Retinal pigment epithelial cell (primary cell): ENCODE measurements at regions not wholly inside any gene's neighbourhood (a gene's known extent, or its start where the extent isn't known, plus 50 kb on each side); places are given as distances from the start of the nearest gene placed in this dataset.
A peak's percentile ranks its signal among the peaks of the same experiment; 100 is the strongest.

Experiments
- DNase-seq: peaks from one replicate; pipeline ENCODE4 v3.0.0-alpha.2; 2010; ENCODE audit warnings: low read depth
- H3K4me3 ChIP-seq: 2 replicates; pipeline ENCODE4 v1.5.1; 2011; ENCODE audit warnings: mild to moderate bottlenecking, low read length, control low read depth, moderate library complexity
- CTCF ChIP-seq: conservative IDR thresholded peaks from 2 replicates; pipeline ENCODE4 v1.5.1; 2011; ENCODE audit warnings: low read depth, low read length, control low read depth, inconsistent platforms

DNA sequence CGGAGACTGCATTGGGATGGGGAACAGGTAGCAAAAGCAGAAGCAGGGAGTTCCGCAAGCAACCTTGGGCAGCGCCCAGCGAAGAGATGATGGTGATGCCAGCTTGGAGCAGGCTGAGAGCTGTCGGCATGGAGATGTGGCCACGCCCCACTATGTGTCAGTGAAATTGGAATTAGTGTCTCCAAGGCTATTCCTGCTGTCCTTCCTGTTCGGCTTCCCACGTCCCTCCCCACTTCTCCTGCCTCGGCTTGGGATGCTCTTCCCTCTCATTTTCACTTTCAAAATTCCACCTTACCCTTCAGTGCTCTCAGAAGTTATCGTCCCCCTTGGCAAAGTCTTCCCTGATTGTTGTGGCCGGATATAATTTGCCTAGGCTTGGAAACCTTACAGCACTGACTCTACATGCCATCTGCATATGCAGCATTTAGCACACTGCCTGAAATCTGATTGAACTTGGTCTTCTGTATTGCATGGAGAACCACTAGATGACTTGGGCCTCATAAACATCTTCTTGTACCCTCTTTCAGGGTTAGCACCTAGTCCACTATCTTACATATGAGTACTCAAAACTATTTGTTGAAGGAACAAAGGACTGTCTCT is 270.7 kb upstream of the RUNX1 start:
- TF ChIP-seq CTCF: no peak
- H3K4me3 ChIP-seq: no peak overlapping the region
- DNase-seq: no peak

- no peak for DNase-seq
- TF ChIP-seq CTCF: no peak
- H3K4me3 ChIP-seq: no peak overlapping the region
Measured at GRCh38 chr21:35316933-35317332, 267.8 kb upstream of the RUNX1 start.

GRCh38 chr21:35316456-35316855 is 267.4 kb upstream of the RUNX1 start:
- H3K4me3 ChIP-seq: no peak overlapping the region
- no peak for TF ChIP-seq CTCF
- DNase-seq: no peak

GRCh38 chr21:35314857-35315582 is 265.9 kb upstream of the RUNX1 start:
- DNase-seq: no peak
- TF ChIP-seq CTCF: no peak
- no peak overlapping the region for H3K4me3 ChIP-seq

DNA sequence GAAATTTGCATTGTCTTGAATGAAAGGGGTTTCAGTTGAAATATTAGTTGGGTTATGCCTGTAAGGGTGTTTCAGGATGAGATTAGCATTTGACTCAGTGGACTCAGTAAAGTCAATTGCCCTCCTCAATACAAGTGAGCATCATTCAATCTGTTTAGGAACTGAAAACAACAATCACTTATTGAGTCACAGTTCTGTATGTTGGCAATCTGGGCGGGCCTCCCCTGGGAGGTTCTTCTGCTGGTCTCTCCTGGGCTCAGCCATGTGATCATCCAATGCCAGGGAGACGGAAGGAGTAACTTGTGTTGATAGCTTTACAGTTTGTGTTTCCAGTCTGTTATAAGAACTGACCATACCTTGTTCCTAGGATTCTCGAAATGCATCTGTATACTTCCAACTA is 262.9 kb upstream of the RUNX1 start:
- H3K4me3 ChIP-seq: no peak overlapping the region
- DNase-seq: no peak
- TF ChIP-seq CTCF: no peak

DNA sequence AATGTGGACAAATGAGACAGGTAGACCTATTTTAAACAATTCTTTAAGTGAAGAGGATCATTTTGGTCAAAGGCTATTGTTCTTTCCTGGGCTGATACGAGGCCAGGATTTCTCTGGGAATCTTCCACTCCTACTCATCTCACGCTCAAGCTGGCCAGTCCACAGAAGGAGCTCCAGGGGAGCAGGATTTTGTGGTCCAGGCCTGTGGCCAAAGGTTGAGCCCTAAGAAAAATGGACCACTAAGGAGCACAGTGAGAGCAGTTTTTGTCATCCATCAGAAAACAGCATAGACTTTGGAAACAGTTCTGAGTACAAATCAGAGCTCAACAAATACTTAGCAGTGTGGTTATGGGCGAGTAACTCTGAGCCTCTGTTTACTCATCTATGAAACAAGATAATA is 260.2 kb upstream of the RUNX1 start:
- H3K4me3 ChIP-seq: no peak overlapping the region
- no peak for DNase-seq
- no peak for TF ChIP-seq CTCF

DNA sequence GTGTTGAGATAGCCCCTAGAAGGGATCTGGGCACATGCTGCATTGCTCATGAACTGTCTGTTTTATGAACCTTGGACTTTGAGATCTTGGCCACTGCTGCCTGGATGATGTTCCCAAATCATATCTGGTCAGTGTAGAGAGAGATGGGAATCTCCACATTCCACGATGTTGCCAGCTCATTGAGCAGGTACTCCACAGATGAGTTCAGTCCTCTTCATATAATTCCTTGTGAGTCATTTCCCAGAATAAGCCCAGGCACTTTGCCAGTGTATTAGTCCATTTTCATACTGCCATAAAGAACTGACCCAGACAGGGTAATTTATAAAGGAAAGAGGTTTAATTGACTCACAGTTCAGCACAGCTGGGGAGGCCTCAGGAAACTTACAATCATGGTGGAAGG is 254.0 kb upstream of the RUNX1 start:
- TF ChIP-seq CTCF: no peak
- H3K4me3 ChIP-seq: no peak overlapping the region
- DNase-seq: peak; percentile 52
